GM12874 (cell line): ENCODE measurements at regions not wholly inside any gene's neighbourhood (a gene's known extent, or its start where the extent isn't known, plus 50 kb on each side); places are given as distances from the start of the nearest gene placed in this dataset.

Source experiments
- CTCF ChIP-seq: IDR thresholded peaks from 2 replicates; pipeline ENCODE4 v1.5.1; 2011; ENCODE audit warnings: low read depth, mild to moderate bottlenecking, control low read depth, low read length, moderate library complexity; ENCODE audit not compliant: insufficient read depth

GRCh38 chr6:85255661-85256060 is 194.2 kb upstream of the NT5E start:
- no peak for TF ChIP-seq CTCF

GRCh38 chr6:85252552-85252951 is 197.3 kb upstream of the NT5E start:
- TF ChIP-seq CTCF: no peak

DNA sequence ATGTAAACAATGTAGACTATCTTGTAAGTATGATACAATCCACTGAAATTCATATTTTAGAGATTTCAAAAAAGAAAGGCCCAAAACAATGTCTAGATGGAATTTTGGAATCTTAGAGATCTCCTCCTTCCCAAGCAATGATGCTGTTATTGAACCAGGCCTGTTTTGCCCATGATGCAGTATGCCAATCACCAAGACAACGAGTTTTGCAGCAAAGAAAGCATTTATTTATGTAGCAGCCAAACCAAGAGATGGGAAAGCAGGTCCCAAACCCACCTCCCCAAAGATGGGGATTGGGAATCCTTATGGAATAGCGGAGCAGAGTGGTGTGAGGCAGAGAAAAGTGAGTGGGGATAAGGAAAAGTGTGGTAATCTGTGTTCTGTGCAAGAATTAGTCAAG is 197.8 kb upstream of the NT5E start:
- no peak for TF ChIP-seq CTCF

DNA sequence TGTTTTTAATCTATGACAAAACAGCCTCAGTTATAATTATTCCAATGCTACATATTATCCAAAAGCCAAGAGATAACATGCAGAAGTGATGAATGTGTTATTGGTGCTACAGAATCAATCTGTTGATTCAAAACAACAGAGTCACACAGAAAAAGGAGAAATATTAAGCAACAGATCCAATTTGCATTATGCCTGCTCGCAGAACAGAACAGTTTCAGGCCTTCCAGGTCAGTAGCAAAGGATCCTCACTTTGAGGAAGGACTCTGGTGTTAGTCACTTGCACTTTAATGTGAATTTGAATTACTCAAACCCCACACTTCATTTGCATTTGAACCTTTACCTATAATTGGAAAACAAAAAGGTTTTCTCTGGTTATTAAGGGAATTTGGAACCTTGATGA is 198.6 kb upstream of the NT5E start:
- TF ChIP-seq CTCF: no peak

GRCh38 chr6:85250586-85251220 is 199.2 kb upstream of the NT5E start:
- TF ChIP-seq CTCF: no peak

GRCh38 chr6:85245004-85245403 is 204.9 kb upstream of the NT5E start:
- no peak for TF ChIP-seq CTCF

GRCh38 chr6:85241498-85242052 is 208.3 kb upstream of the NT5E start:
- TF ChIP-seq CTCF: no peak
